ENCODE measurements at regions not wholly inside any gene's neighbourhood (a gene's known extent, or its start where the extent isn't known, plus 50 kb on each side); places are given as distances from the start of the nearest gene placed in this dataset.

DNA sequence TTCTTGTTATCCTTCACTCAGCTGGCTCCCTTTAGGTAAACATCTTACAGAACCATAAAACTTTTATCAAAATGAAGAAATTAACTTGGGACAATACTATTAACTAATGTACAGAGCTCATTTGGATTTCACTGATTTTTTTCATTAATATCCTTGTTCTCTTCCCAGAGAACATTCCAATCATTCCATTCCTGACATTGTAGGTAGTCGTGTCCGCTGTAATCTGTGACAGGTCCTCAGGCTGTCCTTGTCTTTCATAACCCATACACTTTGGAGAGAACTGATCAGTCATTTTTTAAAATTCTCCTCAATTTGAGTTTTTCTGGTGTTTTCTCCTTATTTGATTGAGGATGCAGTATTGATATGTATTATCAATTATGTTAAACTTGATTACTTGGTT, 916.8 kb downstream of the GALC start:
- H3K9ac ChIP-seq = no peak overlapping the region
- H3K27me3 ChIP-seq = no peaks in the 10 kb centered on the region
- H4K20me1 ChIP-seq = no peaks in the 10 kb centered on the region
- H3K27ac ChIP-seq = no peak overlapping the region
- no peaks in the 10 kb centered on the region for H3K4me1 ChIP-seq
- TF ChIP-seq Cebpa-rat (IDR thresholded peaks at IDR 0.05) = no peak
- H3K4me3 ChIP-seq = no peak overlapping the region
- no peaks in the 10 kb centered on the region for H3K9me3 ChIP-seq (replicated peaks in 1 of 11)
- no peaks in the 10 kb centered on the region for H3K36me3 ChIP-seq
- no peak overlapping the region for H3K4me2 ChIP-seq

DNA sequence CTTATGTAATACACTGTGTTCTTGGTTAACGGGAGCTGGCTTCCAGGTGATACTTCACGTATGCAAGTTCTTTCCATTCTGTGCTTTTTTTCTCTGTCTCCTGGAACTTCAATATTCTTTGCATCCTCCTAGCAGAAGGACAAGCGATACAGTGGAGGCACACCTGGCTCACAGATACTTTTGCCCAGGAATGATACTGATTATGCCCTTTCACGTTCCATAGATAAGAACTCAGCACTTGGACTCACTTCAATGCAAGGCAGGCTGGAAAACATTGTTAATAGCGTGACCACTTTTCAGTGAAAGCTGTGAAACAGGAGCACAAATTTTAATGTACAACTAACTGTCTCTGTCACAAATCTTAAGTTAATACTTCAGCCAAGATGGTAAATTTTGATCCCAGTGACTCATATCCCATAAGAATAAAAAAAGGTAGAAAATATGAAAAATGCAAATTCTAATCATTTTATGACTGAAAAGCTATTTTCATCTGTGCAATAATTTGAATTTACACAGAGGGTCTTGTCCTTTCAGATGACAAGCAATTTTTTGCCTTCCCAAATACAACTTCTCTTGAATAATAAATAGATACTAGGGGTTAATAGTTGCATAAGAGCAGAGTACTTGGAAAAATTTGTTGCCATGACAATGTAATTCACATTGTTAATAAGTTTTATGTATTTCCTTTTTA, 919.0 kb downstream of the GALC start:
- H3K36me3 ChIP-seq = no peaks in the 10 kb centered on the region
- no peak for TF ChIP-seq Cebpa-rat (IDR thresholded peaks at IDR 0.05)
- no peaks in the 10 kb centered on the region for H4K20me1 ChIP-seq
- H3K4me2 ChIP-seq = no peak overlapping the region
- H3K9ac ChIP-seq = no peak overlapping the region
- no peaks in the 10 kb centered on the region for H3K27me3 ChIP-seq
- no peak overlapping the region for H3K4me3 ChIP-seq
- no peaks in the 10 kb centered on the region for H3K4me1 ChIP-seq
- no peaks in the 10 kb centered on the region for H3K9me3 ChIP-seq (replicated peaks in 1 of 11)
- H3K27ac ChIP-seq = no peak overlapping the region

DNA sequence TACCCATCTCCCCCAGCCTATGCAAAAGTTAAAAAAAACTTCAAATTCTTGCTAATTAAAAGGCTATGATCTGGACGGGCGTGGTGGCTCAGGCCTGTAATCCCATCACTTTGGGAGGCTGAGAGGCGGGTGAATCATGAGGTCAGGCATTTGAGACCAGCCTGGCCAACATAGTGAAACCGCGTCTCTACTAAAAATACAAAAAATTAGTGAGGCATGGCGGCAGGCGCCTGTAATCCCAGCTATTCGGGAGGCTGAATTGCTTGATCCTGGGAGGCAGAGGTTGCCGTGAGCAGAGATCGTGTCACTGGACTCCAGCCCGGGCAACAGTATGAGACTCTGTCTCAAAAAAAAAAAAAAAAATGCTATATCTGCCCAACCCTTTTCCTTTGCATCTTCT, 925.4 kb downstream of the GALC start:
- H3K4me1 ChIP-seq = no peaks in the 10 kb centered on the region; a peak in 1 of 20 replicates
- H3K4me2 ChIP-seq = no peak overlapping the region
- no peaks in the 10 kb centered on the region for H3K27me3 ChIP-seq
- H3K4me3 ChIP-seq = no peak overlapping the region
- H3K9ac ChIP-seq = no peak overlapping the region
- H3K27ac ChIP-seq = no peak overlapping the region
- no peaks in the 10 kb centered on the region for H3K36me3 ChIP-seq
- H4K20me1 ChIP-seq = no peaks in the 10 kb centered on the region
- TF ChIP-seq Cebpa-rat (IDR thresholded peaks at IDR 0.05) = no peak
- H3K9me3 ChIP-seq (replicated peaks in 1 of 11) = no peaks in the 10 kb centered on the region

DNA sequence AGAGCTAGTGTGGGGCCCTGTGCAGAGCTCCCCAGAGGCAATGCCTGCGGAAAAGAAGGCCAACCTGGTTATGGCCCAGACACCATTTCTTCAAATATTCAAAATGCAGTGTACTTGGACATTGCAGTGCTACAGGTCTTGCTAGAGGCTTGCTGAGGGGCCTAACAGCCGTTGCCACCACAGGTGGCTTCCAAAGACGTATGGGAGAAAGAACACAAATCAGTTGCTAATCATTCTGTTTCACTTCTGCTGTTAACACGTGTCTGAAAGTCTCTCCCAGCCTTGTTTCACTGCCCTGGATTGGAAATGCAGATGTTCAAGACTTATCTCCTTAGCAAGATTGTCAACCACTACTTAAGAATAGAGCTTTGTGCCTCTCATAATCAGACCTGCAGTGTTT, 925.9 kb downstream of the GALC start:
- Histone ChIP-seq H3K4me2 (no peak overlapping the region), H3K4me3 (no peak overlapping the region), H4K20me1 (no peaks in the 10 kb centered on the region), H3K9ac (no peak overlapping the region), H3K27ac (no peak overlapping the region), H3K9me3 (replicated peaks in 1 of 11) (no peaks in the 10 kb centered on the region), H3K27me3 (no peaks in the 10 kb centered on the region), H3K36me3 (no peaks in the 10 kb centered on the region), H3K4me1 (no peaks in the 10 kb centered on the region; a peak in 1 of 20 replicates)
- TF ChIP-seq Cebpa-rat (IDR thresholded peaks at IDR 0.05) = no peak

DNA sequence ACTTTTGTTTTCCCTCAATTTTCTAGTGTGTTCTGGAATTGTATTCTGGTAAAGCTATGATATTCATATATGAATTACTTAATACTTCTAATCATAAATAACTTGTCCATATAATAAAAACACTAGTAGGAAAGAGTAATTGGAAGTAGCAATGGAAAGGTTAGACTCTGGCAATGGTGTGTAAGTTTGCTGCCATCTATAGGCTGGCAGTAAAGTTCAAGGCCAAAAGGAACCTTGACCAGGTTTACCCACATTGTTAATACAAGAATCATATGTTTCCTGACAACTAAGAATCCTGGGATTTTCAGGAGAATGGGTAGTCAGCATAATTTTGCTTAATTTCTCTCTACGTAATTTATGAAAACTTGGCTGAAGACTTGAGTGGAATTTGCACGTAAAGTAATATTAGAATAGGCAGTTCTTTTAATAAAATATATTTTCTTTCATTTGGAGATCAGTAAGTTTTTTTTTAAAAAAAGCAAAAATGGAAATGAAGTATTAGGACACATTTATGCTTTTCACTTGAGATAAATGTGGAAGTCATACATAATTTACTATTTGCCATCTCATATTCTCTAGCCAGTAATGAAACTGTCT, 926.7 kb downstream of the GALC start:
- Histone ChIP-seq H4K20me1 (no peaks in the 10 kb centered on the region), H3K9me3 (replicated peaks in 1 of 11) (no peaks in the 10 kb centered on the region), H3K27ac (no peak overlapping the region), H3K27me3 (no peaks in the 10 kb centered on the region), H3K36me3 (no peaks in the 10 kb centered on the region), H3K4me2 (no peak overlapping the region), H3K4me1 (no peaks in the 10 kb centered on the region; a peak in 1 of 20 replicates), H3K4me3 (no peak overlapping the region), H3K9ac (no peak overlapping the region)
- no peak for TF ChIP-seq Cebpa-rat (IDR thresholded peaks at IDR 0.05)

DNA sequence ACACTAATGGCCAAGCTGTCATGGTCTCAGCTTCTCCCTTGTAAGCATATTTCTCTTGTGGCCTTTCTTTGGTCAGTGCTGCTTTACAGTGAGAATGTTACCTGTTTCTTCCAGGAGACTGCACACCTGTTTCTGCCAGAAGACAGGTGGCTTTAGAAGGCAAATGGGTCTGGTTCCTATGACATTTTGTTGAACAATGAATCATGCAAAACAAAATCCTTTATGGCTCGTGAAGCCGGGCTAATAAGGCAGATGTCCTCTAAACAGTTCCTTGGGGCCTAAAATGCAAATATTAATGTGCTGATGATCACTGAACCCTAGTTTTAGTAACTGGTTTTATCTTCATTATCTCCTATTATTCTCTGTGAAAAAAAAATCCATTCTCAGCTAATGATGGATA, 927.6 kb downstream of the GALC start:
- H3K4me2 ChIP-seq = no peak overlapping the region
- no peaks in the 10 kb centered on the region for H3K9me3 ChIP-seq (replicated peaks in 1 of 11)
- no peak for TF ChIP-seq Cebpa-rat (IDR thresholded peaks at IDR 0.05)
- no peaks in the 10 kb centered on the region; a peak in 1 of 20 replicates for H3K4me1 ChIP-seq
- H3K9ac ChIP-seq = no peak overlapping the region
- H3K4me3 ChIP-seq = no peak overlapping the region
- no peak overlapping the region for H3K27ac ChIP-seq
- no peaks in the 10 kb centered on the region for H3K36me3 ChIP-seq
- H4K20me1 ChIP-seq = no peaks in the 10 kb centered on the region
- no peaks in the 10 kb centered on the region for H3K27me3 ChIP-seq

DNA sequence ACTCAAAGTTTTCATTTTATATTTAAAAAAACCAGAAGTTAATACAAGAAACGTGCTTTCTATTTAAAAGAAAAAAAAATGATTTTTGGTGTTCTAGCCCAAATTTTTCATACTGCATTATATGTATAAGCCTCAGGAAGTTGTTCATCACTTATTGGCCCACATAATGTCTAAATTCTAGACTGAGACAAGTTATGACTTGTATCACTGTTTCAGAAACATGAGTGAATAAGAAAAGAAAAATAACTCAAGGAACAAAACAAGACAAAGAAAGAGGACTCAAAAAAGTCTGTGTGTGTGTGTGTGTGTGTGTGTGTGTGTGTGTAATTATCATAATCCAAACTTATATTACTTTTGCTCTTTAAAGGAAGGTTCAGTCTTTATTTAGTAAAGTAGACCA, 929.8 kb downstream of the GALC start:
- Histone ChIP-seq H4K20me1 (no peaks in the 10 kb centered on the region), H3K9ac (no peak overlapping the region), H3K4me3 (no peak overlapping the region), H3K27me3 (no peaks in the 10 kb centered on the region), H3K27ac (no peak overlapping the region), H3K36me3 (no peaks in the 10 kb centered on the region), H3K4me1 (no peaks in the 10 kb centered on the region; a peak in 1 of 20 replicates), H3K4me2 (no peak overlapping the region), H3K9me3 (replicated peaks in 1 of 11) (no peaks in the 10 kb centered on the region)
- TF ChIP-seq Cebpa-rat (IDR thresholded peaks at IDR 0.05) = no peak

DNA sequence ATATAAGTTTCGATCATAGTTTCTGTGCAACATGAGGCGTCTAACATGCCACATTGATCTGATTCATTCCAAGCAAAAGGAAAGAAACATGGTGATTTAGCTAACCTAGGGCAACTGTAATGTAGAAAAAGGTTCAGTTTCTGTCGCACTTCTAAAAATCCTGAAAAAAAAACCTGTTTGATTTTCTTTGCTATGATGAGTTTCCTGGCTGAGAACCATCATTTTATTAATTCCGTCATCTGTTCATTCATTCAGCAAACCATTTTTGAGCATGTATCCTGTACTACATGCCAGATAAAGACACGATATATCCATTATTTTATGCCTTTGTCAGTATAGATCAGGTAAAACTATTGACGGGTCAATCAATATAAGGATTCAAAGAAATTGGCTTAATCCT, 932.6 kb downstream of the GALC start:
- H3K4me2 ChIP-seq = no peak overlapping the region
- no peaks in the 10 kb centered on the region for H3K9me3 ChIP-seq (replicated peaks in 1 of 11)
- no peak for TF ChIP-seq Cebpa-rat (IDR thresholded peaks at IDR 0.05)
- H3K4me1 ChIP-seq = no peaks in the 10 kb centered on the region
- no peaks in the 10 kb centered on the region for H3K27me3 ChIP-seq
- no peak overlapping the region for H3K9ac ChIP-seq
- no peaks in the 10 kb centered on the region for H4K20me1 ChIP-seq
- no peak overlapping the region for H3K4me3 ChIP-seq
- no peaks in the 10 kb centered on the region for H3K36me3 ChIP-seq
- no peak overlapping the region for H3K27ac ChIP-seq

DNA sequence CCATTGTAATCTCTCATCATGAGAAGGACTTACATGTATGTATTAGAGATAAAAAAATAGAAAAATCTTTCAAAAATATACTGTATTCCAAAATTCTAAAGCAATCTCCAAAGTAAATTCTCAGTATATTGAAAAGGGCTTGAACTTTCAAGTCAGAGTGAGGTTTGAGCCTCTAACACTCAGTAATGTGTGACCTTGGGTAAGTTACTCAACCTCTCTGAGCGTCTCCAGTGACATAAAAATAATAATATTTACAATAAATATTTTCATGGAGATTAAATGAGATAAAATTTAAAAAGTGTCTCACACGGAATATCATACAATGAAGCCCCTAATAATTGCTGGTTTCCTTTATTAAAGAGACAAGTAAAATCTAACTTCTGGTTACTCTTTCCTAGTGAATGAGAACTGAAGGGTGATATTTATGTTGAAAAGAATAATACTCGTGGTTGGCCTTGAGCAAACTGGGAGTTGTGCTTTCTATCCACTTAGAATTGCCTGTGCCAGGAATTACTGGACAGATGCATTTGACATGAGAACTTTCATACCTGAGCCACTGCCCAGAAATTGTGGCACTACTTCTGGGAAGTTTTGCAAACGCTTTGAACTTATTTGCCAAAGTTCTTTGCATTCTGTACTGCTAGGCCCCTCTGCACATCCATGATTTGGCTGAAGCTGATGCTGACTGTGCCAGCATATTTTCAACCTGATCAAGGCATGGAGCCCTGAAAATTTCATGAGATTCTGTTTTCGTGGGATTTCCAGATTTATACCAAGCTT, 933.7 kb downstream of the GALC start:
- Histone ChIP-seq H4K20me1 (no peaks in the 10 kb centered on the region), H3K4me3 (no peak overlapping the region), H3K4me1 (no peaks in the 10 kb centered on the region), H3K27me3 (no peaks in the 10 kb centered on the region), H3K9ac (no peak overlapping the region), H3K9me3 (replicated peaks in 1 of 11) (no peaks in the 10 kb centered on the region), H3K27ac (no peak overlapping the region), H3K36me3 (no peaks in the 10 kb centered on the region), H3K4me2 (no peak overlapping the region)
- TF ChIP-seq Cebpa-rat (IDR thresholded peaks at IDR 0.05) = no peak

DNA sequence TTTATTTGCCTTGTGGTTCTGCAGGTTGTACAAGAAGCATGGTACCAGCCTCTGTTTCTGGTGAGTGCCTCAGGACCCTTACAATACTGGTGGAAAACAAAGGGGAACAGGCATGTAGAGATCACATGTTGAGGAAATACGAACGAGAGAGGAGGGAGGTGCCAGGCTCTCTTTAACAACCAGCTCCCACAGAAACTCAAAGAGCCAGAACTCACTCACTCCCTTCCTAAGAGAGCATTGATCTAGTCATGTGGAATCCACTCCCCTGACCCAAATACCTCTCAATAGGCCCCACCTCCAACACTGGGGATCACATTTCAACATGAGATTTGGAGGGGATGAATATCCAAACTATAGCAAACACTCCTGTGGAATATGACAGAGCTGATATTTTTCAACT, 938.0 kb downstream of the GALC start:
- Histone ChIP-seq H3K4me2 (no peak overlapping the region), H3K36me3 (no peaks in the 10 kb centered on the region), H3K27me3 (no peaks in the 10 kb centered on the region), H3K9me3 (replicated peaks in 1 of 11) (no peaks in the 10 kb centered on the region), H3K4me3 (no peak overlapping the region), H4K20me1 (no peaks in the 10 kb centered on the region), H3K4me1 (no peaks in the 10 kb centered on the region), H3K9ac (no peak overlapping the region), H3K27ac (no peak overlapping the region)
- no peak for TF ChIP-seq Cebpa-rat (IDR thresholded peaks at IDR 0.05)
